Smooth muscle cell (in vitro differentiated cells): ENCODE measurements at regions not wholly inside any gene's neighbourhood (a gene's known extent, or its start where the extent isn't known, plus 50 kb on each side); places are given as distances from the start of the nearest gene placed in this dataset.
A peak's percentile ranks its signal among the peaks of the same experiment; 100 is the strongest.

ENCODE experiments used
- DNase-seq: peaks from one replicate; lab custom pipeline; 2025; ENCODE audit not compliant: unreplicated experiment; lab: John Stamatoyannopoulos, UW
- H2AFZ ChIP-seq: fragments of 200-600 bp; sonication (generic); 2 replicates; pipeline ENCODE4 v1.6.0; 2016; ENCODE audit warnings: antibody characterized with exemption, low read depth, mild to moderate bottlenecking
- H3F3A ChIP-seq: fragments of 200-600 bp; sonication (generic); 2 replicates; pipeline ENCODE4 v1.6.0; 2017; ENCODE audit warnings: antibody characterized with exemption, low read depth
- H3K27ac ChIP-seq: fragments of 200-600 bp; sonication (generic); 2 replicates; pipeline ENCODE4 v1.5.1; 2016; ENCODE audit warnings: low read depth, mild to moderate bottlenecking
- H3K27me3 ChIP-seq: fragments of 200-600 bp; sonication (generic); 2 replicates; pipeline ENCODE4 v1.6.1; 2016; ENCODE audit warnings: low read depth, mild to moderate bottlenecking
- H3K36me3 ChIP-seq: fragments of 200-600 bp; sonication (generic); 2 replicates; pipeline ENCODE4 v1.5.1; 2016; ENCODE audit warnings: low read depth
- H3K4me1 ChIP-seq: fragments of 200-600 bp; sonication (generic); 2 replicates; pipeline ENCODE4 v1.5.1; 2016; ENCODE audit warnings: low read depth
- H3K4me2 ChIP-seq: fragments of 200-600 bp; sonication (generic); 2 replicates; pipeline ENCODE4 v1.6.0; 2016; ENCODE audit warnings: mild to moderate bottlenecking
- H3K4me3 ChIP-seq: fragments of 200-600 bp; sonication (generic); 2 replicates; pipeline ENCODE4 v1.5.1; 2016; ENCODE audit warnings: mild to moderate bottlenecking
- H3K79me2 ChIP-seq: fragments of 200-600 bp; sonication (generic); 2 replicates; pipeline ENCODE4 v1.6.0; 2016; ENCODE audit warnings: low read depth, mild to moderate bottlenecking
- H3K9ac ChIP-seq: fragments of 200-600 bp; sonication (generic); 2 replicates; pipeline ENCODE4 v1.6.0; 2016; ENCODE audit warnings: low read depth
- H3K9me3 ChIP-seq: fragments of 200-600 bp; sonication (generic); replicated peaks from 2 replicates; pipeline ENCODE4 v1.5.1; 2016; ENCODE audit warnings: low read depth
- H4K20me1 ChIP-seq: fragments of 200-600 bp; sonication (generic); 2 replicates; pipeline ENCODE4 v1.6.0; 2016; ENCODE audit warnings: low read depth
- WGBS: methylation state at CpG from one replicate; pipeline ENCODE4 v1.1.7; 2016; ENCODE audit warnings: low lambda C conversion rate; 5-methylcytosine and 5-hydroxymethylcytosine counted together
- TF ChIP-seq, protein P1 (sequence below): fragments of 200-600 bp; sonication (generic); IDR thresholded peaks from 2 replicates; pipeline ENCODE4 v1.5.1; 2017; ENCODE audit warnings: borderline replicate concordance, mild to moderate bottlenecking, antibody characterized with exemption; ENCODE audit not compliant: insufficient read depth, poor library complexity, severe bottlenecking

DNA sequence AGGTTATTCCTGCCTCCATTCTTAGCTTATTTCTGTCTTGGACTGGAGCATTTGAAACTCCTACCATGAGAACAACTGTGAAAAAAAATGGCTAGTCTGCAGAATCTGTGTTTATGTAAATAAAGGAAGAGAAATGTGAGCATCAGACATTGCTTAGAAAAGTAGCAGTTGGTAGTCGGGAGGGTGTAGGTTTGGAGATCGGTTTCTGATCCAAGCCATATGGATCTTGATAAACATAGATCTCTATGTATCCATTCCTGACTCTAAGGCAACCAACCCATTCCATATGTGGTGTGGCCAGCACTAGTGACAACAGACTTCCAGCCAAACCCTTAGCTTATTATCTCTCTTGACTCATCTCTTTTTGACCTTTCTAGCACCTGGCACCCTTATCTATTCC is 127.1 kb downstream of the NMUR2 start:
- Histone ChIP-seq H4K20me1 (no peaks in the 10 kb centered on the region), H2AFZ (no peak overlapping the region), H3K9me3 (no peaks in the 10 kb centered on the region), H3K79me2 (no peaks in the 10 kb centered on the region), H3F3A (no peaks in the 10 kb centered on the region), H3K27me3 (no peaks in the 10 kb centered on the region), H3K36me3 (no peaks in the 10 kb centered on the region), H3K4me1 (no peaks in the 10 kb centered on the region), H3K9ac (no peak overlapping the region), H3K4me3 (no peak overlapping the region), H3K27ac (no peak overlapping the region), H3K4me2 (no peak overlapping the region)
- TF ChIP-seq, protein P1, sequence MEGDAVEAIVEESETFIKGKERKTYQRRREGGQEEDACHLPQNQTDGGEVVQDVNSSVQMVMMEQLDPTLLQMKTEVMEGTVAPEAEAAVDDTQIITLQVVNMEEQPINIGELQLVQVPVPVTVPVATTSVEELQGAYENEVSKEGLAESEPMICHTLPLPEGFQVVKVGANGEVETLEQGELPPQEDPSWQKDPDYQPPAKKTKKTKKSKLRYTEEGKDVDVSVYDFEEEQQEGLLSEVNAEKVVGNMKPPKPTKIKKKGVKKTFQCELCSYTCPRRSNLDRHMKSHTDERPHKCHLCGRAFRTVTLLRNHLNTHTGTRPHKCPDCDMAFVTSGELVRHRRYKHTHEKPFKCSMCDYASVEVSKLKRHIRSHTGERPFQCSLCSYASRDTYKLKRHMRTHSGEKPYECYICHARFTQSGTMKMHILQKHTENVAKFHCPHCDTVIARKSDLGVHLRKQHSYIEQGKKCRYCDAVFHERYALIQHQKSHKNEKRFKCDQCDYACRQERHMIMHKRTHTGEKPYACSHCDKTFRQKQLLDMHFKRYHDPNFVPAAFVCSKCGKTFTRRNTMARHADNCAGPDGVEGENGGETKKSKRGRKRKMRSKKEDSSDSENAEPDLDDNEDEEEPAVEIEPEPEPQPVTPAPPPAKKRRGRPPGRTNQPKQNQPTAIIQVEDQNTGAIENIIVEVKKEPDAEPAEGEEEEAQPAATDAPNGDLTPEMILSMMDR: no peak
- WGBS: 87% methylated on average over 2 of the region's 2 CpGs
- DNase-seq: no peak

DNA sequence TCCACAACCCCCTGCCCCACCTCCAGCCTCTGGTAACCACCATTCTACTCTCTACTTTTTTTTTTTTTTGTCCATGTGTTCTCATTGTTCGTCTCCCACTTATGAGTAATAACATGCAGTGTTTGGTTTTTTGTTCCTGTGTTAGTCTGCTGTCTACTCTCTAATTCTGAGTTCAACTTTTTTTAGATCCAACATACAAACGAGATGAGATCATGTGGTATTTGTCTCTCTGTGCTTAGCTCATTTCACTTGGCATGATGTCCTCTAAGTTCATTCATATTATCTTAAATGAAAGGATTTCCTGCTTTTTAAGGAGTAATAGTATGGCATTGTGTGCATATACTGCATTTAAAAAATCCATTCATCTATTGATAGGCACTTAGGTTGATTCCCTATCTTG is 130.9 kb downstream of the NMUR2 start:
- no peaks in the 10 kb centered on the region for H4K20me1 ChIP-seq
- no peaks in the 10 kb centered on the region for H3K27me3 ChIP-seq
- no peaks in the 10 kb centered on the region for H3K79me2 ChIP-seq
- H2AFZ ChIP-seq: no peak overlapping the region
- H3K27ac ChIP-seq: no peak overlapping the region
- no peaks in the 10 kb centered on the region for H3K4me1 ChIP-seq
- DNase-seq: no peak
- TF ChIP-seq, protein P1: no peak
- WGBS: 52% methylated on average over 2 of the region's 2 CpGs
- H3K9me3 ChIP-seq: no peaks in the 10 kb centered on the region
- no peak overlapping the region for H3K4me2 ChIP-seq
- no peaks in the 10 kb centered on the region for H3K36me3 ChIP-seq
- no peaks in the 10 kb centered on the region for H3F3A ChIP-seq
- H3K4me3 ChIP-seq: no peak overlapping the region
- H3K9ac ChIP-seq: no peak overlapping the region

DNA sequence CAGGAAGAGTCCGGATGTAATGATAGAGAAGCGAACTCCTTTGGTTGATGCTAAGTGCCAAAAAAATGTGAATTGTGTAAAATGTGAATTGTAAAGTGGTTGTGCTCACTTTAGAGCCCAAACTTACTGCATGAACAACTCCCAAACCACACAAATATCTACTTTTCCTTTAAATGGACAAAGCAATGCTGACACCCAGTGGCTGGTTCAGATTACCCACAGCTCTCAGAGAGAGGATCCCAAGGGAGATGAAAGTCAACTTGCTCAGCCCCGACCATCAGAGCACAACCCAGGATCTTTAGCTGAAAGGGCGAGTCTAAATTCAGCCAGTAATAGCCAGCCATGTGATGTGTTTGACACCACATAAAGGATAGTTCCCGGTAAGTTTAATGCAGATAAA is 133.7 kb downstream of the NMUR2 start:
- no peak for DNase-seq
- H3K9ac ChIP-seq: no peak overlapping the region
- H3K27ac ChIP-seq: no peak overlapping the region
- H3K4me1 ChIP-seq: no peaks in the 10 kb centered on the region
- no peaks in the 10 kb centered on the region for H3K9me3 ChIP-seq
- H3F3A ChIP-seq: no peaks in the 10 kb centered on the region
- TF ChIP-seq, protein P1: peak; percentile 40
- no peaks in the 10 kb centered on the region for H3K27me3 ChIP-seq
- no peaks in the 10 kb centered on the region for H3K79me2 ChIP-seq
- H3K36me3 ChIP-seq: no peaks in the 10 kb centered on the region
- H3K4me2 ChIP-seq: no peak overlapping the region
- WGBS: 66% methylated on average over 5 of the region's 5 CpGs
- H3K4me3 ChIP-seq: no peak overlapping the region
- H2AFZ ChIP-seq: no peak overlapping the region
- H4K20me1 ChIP-seq: no peaks in the 10 kb centered on the region

DNA sequence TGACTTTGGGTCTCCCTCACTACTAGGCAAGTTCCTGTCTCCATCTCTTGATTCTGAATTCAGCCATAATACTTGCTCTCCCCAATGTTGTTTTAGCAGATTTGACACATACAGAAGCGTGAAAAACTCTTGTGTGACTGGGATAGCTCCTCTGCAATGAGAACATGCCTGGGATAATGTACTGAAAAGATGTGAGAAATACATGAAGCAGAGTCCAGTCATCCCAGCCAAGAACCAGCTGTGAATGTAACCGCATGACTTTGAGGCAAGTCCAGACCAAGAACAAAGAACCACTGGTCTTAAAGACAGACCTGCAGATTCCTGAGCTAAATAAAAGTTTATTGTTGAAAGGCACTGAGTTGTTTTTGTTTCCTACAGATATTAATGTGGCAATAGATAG is 135.0 kb downstream of the NMUR2 start:
- H3K4me1 ChIP-seq: no peaks in the 10 kb centered on the region
- H3F3A ChIP-seq: no peaks in the 10 kb centered on the region
- no peaks in the 10 kb centered on the region for H3K27me3 ChIP-seq
- H3K4me2 ChIP-seq: no peak overlapping the region
- H3K4me3 ChIP-seq: no peak overlapping the region
- 82% methylated on average over 2 of the region's 2 CpGs for WGBS
- no peak overlapping the region for H3K27ac ChIP-seq
- no peak overlapping the region for H3K9ac ChIP-seq
- TF ChIP-seq, protein P1: no peak
- no peak for DNase-seq
- H2AFZ ChIP-seq: no peak overlapping the region
- no peaks in the 10 kb centered on the region for H3K36me3 ChIP-seq
- no peaks in the 10 kb centered on the region for H3K9me3 ChIP-seq
- no peaks in the 10 kb centered on the region for H3K79me2 ChIP-seq
- no peaks in the 10 kb centered on the region for H4K20me1 ChIP-seq
